ENCODE measurements at regions not wholly inside any gene's neighbourhood (a gene's known extent, or its start where the extent isn't known, plus 50 kb on each side); places are given as distances from the start of the nearest gene placed in this dataset.
"Not testable (repeated sequence)": the region's sequence is repeated elsewhere in the genome, so short reads cannot be mapped to it uniquely, and the experiment has no call there.

DNA sequence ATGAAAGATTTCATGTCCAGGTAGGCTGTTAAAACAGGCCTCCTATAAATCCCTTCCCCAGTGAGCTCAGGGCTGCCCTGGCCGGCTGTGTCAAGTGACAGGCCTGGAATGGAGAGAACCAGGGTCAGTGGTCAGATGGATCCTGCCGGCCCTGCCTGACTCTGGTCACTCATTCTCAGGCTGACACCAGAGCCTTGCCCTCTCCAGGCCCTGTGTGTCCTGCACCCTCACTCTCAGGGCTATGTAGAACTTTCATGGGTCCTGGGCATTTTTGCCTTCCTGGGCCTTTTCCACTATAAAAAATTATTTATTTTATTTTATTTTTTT lies 82.0 kb upstream of the RGPD5 start:
- Histone ChIP-seq H3K27ac (no peak overlapping the region), H3K4me1 (no peaks in the 10 kb centered on the region), H3K27me3 (no peaks in the 10 kb centered on the region), H3K36me3 (no peaks in the 10 kb centered on the region), H3K9me3 (no peaks in the 10 kb centered on the region), H3K4me3 (no peak overlapping the region)
- no peak for DNase-seq (ENCODE audit: low spot score)
- TF ChIP-seq, protein P1, sequence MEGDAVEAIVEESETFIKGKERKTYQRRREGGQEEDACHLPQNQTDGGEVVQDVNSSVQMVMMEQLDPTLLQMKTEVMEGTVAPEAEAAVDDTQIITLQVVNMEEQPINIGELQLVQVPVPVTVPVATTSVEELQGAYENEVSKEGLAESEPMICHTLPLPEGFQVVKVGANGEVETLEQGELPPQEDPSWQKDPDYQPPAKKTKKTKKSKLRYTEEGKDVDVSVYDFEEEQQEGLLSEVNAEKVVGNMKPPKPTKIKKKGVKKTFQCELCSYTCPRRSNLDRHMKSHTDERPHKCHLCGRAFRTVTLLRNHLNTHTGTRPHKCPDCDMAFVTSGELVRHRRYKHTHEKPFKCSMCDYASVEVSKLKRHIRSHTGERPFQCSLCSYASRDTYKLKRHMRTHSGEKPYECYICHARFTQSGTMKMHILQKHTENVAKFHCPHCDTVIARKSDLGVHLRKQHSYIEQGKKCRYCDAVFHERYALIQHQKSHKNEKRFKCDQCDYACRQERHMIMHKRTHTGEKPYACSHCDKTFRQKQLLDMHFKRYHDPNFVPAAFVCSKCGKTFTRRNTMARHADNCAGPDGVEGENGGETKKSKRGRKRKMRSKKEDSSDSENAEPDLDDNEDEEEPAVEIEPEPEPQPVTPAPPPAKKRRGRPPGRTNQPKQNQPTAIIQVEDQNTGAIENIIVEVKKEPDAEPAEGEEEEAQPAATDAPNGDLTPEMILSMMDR (IDR thresholded peaks at IDR 0.05), result no peak

DNA sequence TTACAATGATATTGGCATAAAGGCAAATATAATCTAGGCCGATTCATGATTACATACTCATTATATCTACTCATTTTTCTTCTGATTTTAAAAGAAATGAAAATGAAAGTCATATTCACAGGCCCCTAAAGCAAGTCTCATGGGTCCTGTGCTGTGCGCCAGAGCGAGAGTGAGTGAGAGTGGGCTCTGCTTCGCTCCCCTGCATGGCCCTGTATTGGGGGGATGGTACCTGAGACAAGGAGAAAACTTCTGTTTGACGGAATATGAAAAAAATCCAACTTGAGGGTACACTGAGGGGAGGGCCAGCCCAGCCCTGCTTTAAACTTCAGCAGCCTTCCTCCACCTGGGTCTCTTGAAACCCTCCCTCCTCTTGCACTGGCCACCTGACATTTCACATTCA lies 81.4 kb upstream of the RGPD5 start:
- Histone ChIP-seq H3K27me3 (no peaks in the 10 kb centered on the region), H3K27ac (no peak overlapping the region), H3K4me3 (no peak overlapping the region), H3K9me3 (no peaks in the 10 kb centered on the region), H3K4me1 (no peaks in the 10 kb centered on the region), H3K36me3 (no peaks in the 10 kb centered on the region)
- TF ChIP-seq, protein P1 (IDR thresholded peaks at IDR 0.05), result no peak
- no peak for DNase-seq (ENCODE audit: low spot score)

DNA sequence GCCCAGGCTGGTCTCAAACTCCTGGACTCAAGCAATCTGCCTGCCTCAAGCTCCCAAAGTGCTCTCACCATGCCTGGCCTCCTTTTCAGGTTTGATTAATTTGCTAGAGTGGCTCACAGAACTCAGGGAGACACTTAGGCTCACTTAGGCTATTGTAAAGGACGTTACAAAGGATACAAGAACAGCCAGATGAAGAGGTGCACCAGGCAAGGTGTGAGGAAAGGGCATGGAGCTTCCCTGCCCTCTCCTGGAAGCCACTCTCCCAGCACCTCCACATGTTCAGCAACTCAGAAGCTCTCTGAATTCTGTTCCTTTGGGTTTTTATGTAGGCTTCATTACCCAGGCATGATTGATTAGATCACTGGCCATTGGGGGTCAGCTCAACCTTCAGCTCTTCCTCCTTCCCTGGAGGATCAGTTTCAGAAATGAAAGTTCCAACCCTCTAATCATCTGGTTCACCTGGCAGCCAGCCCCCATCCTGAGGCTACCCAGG lies 78.7 kb upstream of the RGPD5 start:
- no peak overlapping the region for H3K4me3 ChIP-seq
- no peak for DNase-seq (ENCODE audit: low spot score)
- TF ChIP-seq, protein P1 (IDR thresholded peaks at IDR 0.05), result peak in 1 of 2 donors; percentile 66

DNA sequence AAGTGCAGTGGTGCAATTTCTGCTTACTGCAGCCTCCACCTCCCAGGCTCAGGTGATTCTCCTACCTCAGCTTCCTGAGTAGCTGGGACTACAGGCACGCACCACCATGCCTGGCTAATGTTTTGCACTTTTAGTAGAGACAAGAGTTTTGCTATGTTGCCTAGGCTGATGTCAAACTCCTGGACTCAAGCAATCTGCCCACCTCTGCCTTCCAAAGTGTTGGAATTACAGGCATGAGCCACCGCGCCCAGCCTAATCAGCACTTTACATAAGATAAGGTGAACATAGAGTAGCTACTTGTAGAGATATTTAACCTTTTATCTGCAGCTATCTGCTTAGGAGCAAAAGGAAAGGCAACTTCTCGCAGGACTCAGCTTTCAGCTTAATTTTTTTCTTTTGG lies 77.5 kb upstream of the RGPD5 start:
- not testable (repeated sequence) for H3K9me3 ChIP-seq; H3K4me1 ChIP-seq; H3K4me3 ChIP-seq; H3K27me3 ChIP-seq; DNase-seq (ENCODE audit: low spot score); H3K27ac ChIP-seq; H3K36me3 ChIP-seq

More for the DNA sequence above, 78.7 kb upstream of the RGPD5 start:
- Histone ChIP-seq H3K36me3 (no peaks in the 10 kb centered on the region), H3K9me3 (no peaks in the 10 kb centered on the region), H3K27ac (no peak overlapping the region), H3K4me1 (no peaks in the 10 kb centered on the region), H3K27me3 (no peaks in the 10 kb centered on the region)

DNA sequence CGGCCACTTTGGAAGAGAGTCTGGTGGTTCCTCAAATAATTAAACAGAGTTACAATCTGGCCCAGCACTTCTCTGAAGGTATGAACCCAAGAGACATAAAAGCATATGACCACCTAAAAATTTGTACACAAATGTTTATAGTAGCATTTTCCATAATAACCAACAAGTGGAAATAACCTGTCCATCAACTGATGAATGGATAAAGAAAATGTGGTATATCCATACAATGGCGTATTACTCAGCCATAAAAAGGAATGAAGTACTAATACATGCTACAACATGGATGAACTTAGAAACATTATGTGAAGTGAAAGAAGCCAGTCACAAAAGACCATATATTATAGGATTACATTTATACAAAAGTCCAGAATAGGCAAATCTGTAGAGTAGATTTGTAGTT lies 76.0 kb upstream of the RGPD5 start:
- Histone ChIP-seq H3K9me3 (no peaks in the 10 kb centered on the region), H3K36me3 (no peaks in the 10 kb centered on the region), H3K27ac (no peak overlapping the region), H3K4me1 (no peaks in the 10 kb centered on the region), H3K27me3 (no peaks in the 10 kb centered on the region), H3K4me3 (no peak overlapping the region)
- no peak for DNase-seq (ENCODE audit: low spot score)
- TF ChIP-seq, protein P1 (IDR thresholded peaks at IDR 0.05), result no peak

DNA sequence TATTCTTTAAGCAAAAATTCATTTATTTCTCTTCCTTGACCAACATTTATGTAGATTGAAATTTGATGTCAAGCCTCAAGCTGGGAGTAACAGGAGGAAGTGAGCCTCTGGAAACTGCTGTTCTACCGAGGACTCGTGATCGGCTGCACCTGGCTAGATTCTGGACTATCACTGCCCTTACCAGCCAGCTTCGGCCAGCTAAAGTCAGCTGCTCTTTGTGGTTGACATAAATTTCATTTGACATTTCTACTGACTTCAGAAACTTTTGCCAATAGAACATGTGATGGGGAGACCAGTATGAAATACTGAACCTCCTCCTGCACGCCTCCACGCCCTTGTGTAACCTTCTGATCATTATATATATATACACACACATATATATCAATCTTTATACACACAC lies 74.2 kb upstream of the RGPD5 start:
- Histone ChIP-seq H3K27me3 (no peaks in the 10 kb centered on the region), H3K4me1 (no peaks in the 10 kb centered on the region), H3K27ac (no peak overlapping the region), H3K4me3 (no peak overlapping the region), H3K36me3 (no peaks in the 10 kb centered on the region), H3K9me3 (no peaks in the 10 kb centered on the region)
- TF ChIP-seq, protein P1 (IDR thresholded peaks at IDR 0.05), result no peak
- DNase-seq (ENCODE audit: low spot score), result peak; percentile 9

All from right atrium auricular region (tissue), 2 donors.